ENCODE measurements at regions not wholly inside any gene's neighbourhood (a gene's known extent, or its start where the extent isn't known, plus 50 kb on each side); places are given as distances from the start of the nearest gene placed in this dataset.
"Not testable (repeated sequence)": the region's sequence is repeated elsewhere in the genome, so short reads cannot be mapped to it uniquely, and the experiment has no call there.

DNA sequence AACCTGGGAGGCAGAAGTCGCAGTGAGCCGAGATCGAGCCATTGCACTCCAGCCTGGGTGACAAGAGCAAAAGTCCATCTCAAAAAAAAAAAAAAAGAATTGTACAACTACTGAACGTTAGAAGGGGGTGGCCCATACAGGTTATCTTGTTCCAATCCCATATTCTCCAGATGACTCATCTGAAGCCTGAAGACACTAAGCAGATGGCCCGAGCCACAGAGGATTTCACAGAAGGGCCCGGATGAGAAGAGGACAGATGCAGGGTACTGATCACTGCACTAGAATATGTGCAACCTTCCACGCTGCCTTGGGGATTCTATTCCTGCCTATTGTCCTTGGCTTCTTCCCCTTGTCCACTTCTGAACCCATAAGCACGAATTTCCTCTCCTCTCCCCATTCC, 70.9 kb upstream of the UBASH3B start:
- no peak for DNase-seq (ENCODE audit: low spot score in 2 of 2)
- TF ChIP-seq EP300 (IDR thresholded peaks at IDR 0.05) (no peak), POLR2A (IDR thresholded peaks at IDR 0.05) (no peak)
- Histone ChIP-seq H3K4me1 (peaks cover 0 to 9% (median 0%) of the 10 kb centered on the region in 4 donors), H3K27ac (no peak overlapping the region), H3K36me3 (no peaks in the 10 kb centered on the region), H3K9me3 (peaks cover 0 to 5% (median 0%) of the 10 kb centered on the region in 4 donors), H3K4me3 (no peak overlapping the region), H3K27me3 (no peaks in the 10 kb centered on the region)
- WGBS, 2 donors = 80 to 82% methylated on average over 8 of the region's 8 CpGs

DNA sequence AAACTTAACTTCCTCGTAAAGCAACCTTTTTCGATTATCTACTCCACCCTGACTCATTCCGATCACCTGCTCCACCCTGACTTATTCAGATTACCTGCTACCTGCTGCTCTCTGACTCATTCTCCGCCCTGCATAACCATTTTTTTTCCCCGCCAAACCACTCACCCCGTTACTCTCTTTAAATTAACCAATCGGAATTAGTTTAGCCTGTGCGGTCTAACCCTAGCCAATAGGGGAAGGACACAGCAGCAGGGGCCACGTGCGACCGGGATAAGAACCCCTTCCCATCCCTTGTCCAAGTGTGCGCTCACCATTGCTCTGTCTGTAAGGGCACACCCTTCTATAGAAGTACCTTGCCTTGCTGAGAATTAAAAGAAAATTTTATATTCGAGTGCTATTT, 75.5 kb upstream of the UBASH3B start:
- H3K27ac ChIP-seq = peak overlapping the region in 1 of 4 donors; percentile 83
- DNase-seq (ENCODE audit: low spot score in 2 of 2); H3K9me3 ChIP-seq; H3K27me3 ChIP-seq; H3K36me3 ChIP-seq; H3K4me1 ChIP-seq; H3K4me3 ChIP-seq: not testable (repeated sequence)
- 66 to 68% methylated on average over 13 of the region's 13 CpGs for WGBS, 2 donors

DNA sequence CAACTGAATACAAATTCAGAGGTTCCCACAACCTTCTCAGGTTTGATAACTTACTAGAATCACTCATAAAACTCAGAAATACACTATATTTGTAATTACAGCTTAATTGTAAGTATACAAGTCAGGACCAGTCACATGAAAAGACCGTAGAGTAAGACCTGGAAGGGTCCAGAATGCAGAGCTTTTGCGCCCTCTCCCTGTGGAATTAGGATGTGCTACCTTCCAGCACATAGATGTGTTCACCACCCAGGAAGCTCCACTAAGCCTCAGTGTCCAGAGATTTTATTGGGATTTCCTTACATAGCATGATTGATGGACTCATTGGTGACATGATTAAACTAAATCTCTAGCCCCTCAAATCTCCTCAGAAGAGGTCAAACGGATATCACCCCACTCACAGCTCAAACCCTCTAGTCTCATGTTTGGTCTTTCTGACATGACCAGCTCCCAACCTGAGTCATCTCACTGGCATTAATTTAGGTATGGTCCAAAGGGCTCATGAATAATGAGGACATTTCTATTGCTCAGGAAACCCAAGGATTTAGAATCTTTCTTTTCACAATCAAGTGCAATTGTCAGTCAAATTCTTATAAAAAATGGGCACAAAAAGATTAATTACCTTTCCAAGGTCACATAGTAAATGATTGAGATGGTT, 77.2 kb upstream of the UBASH3B start:
- H3K9me3 ChIP-seq = no peaks in the 10 kb centered on the region
- no peak for TF ChIP-seq EP300 (IDR thresholded peaks at IDR 0.05)
- TF ChIP-seq, protein P1, sequence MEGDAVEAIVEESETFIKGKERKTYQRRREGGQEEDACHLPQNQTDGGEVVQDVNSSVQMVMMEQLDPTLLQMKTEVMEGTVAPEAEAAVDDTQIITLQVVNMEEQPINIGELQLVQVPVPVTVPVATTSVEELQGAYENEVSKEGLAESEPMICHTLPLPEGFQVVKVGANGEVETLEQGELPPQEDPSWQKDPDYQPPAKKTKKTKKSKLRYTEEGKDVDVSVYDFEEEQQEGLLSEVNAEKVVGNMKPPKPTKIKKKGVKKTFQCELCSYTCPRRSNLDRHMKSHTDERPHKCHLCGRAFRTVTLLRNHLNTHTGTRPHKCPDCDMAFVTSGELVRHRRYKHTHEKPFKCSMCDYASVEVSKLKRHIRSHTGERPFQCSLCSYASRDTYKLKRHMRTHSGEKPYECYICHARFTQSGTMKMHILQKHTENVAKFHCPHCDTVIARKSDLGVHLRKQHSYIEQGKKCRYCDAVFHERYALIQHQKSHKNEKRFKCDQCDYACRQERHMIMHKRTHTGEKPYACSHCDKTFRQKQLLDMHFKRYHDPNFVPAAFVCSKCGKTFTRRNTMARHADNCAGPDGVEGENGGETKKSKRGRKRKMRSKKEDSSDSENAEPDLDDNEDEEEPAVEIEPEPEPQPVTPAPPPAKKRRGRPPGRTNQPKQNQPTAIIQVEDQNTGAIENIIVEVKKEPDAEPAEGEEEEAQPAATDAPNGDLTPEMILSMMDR (IDR thresholded peaks at IDR 0.05) = no peak
- TF ChIP-seq POLR2A (IDR thresholded peaks at IDR 0.05) = no peak
- no peaks in the 10 kb centered on the region for H3K27me3 ChIP-seq

DNA sequence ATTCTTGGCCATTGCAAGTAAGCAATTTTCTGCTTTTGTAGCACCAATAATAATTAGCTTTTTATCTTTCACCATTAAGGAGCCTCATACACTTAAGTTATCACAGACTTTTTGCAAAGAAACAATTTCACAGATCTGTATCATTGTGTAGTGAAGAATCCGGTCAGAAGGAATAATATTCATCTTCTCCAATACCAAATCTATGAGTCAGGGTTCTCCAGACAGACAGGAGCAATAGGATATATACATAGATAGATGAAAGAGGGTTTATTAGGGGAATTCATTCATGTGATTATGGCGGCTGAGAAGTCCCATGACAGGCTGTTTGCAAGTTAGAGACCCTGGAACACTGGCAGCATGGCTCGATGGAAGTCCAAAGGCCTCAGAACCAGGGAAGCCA, 82.9 kb upstream of the UBASH3B start:
- H3K27me3 ChIP-seq = no peaks in the 10 kb centered on the region
- 70 to 83% methylated on average over 3 of the region's 3 CpGs for WGBS, 2 donors
- H3K4me1 ChIP-seq = no peaks in the 10 kb centered on the region
- H3K27ac ChIP-seq = no peak overlapping the region
- H3K4me3 ChIP-seq = no peak overlapping the region
- H3K9me3 ChIP-seq = no peaks in the 10 kb centered on the region
- H3K36me3 ChIP-seq = no peaks in the 10 kb centered on the region
- no peak for DNase-seq (ENCODE audit: low spot score in 2 of 2)
- TF ChIP-seq, protein P1 (IDR thresholded peaks at IDR 0.05) = no peak
- no peak for TF ChIP-seq POLR2A (IDR thresholded peaks at IDR 0.05)
- TF ChIP-seq EP300 (IDR thresholded peaks at IDR 0.05) = no peak

More for the DNA sequence above, 77.2 kb upstream of the UBASH3B start:
- H3K4me1 ChIP-seq = peaks cover 0 to 9% (median 0%) of the 10 kb centered on the region in 4 donors
- no peaks in the 10 kb centered on the region for H3K36me3 ChIP-seq
- WGBS, 2 donors = 77 to 79% methylated on average over 3 of the region's 3 CpGs
- no peak overlapping the region for H3K4me3 ChIP-seq
- H3K27ac ChIP-seq = no peak overlapping the region
- DNase-seq (ENCODE audit: low spot score in 2 of 2) = no peak

DNA sequence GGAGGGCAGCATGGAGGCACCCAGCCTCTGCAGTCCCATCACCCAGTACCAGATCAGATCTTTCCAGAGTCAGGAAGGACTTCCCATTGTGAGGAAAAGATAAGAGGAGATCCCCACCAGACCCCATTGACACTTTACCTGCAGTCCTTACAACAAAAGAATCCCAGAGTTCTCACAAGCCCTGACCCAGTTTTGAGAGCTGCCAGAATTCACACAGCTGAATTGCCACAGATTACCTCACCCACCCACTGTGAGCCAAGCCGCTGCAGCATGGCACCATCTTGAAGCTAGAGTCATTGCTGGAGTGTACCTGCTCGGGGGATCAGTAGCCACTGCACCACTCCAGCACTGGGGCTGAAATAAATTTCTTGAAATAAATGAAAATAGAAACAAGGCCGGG, 91.8 kb upstream of the UBASH3B start:
- no peak overlapping the region for H3K27ac ChIP-seq
- H3K36me3 ChIP-seq = no peaks in the 10 kb centered on the region
- no peaks in the 10 kb centered on the region for H3K9me3 ChIP-seq
- no peaks in the 10 kb centered on the region for H3K4me1 ChIP-seq
- WGBS, 2 donors = 85 to 90% methylated on average over 3 of the region's 3 CpGs
- DNase-seq (ENCODE audit: low spot score in 2 of 2) = no peak
- TF ChIP-seq POLR2A (IDR thresholded peaks at IDR 0.05) (no peak), EP300 (IDR thresholded peaks at IDR 0.05) (no peak)
- TF ChIP-seq, protein P1 (IDR thresholded peaks at IDR 0.05) = no peak
- H3K27me3 ChIP-seq = no peaks in the 10 kb centered on the region
- H3K4me3 ChIP-seq = no peak overlapping the region

DNA sequence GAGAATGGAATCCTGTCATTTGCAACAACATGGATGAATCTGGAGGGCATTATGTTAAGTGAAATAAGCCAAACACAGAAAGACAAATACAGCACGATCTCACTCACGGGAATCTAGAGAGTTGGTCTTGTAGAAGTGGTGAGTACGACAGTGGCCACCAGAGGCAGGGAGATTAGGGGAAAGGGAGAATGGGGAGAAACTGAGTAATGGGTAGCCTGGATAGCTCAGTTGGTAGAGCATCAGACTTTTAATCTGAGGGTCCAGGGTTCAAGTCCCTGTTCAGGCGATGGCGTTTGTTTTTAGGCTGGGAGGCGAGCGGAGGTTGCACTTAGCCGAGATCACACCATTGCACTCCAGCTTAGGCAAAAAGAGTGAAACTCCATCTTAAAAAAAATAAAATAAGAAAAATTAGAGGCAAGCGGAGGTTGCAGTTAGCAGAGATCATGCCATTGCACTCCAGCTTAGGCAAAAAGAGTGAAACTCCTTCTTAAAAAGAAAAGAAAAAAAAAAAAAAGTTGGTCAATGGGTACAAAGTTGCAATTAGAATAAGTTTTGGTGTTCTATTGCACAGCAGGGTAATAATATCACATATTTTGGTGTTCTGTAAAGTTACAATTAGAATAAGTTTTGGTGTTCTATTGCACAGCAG, 95.7 kb upstream of the UBASH3B start:
- 77 to 83% methylated on average over 9 of the region's 9 CpGs for WGBS, 2 donors

DNA sequence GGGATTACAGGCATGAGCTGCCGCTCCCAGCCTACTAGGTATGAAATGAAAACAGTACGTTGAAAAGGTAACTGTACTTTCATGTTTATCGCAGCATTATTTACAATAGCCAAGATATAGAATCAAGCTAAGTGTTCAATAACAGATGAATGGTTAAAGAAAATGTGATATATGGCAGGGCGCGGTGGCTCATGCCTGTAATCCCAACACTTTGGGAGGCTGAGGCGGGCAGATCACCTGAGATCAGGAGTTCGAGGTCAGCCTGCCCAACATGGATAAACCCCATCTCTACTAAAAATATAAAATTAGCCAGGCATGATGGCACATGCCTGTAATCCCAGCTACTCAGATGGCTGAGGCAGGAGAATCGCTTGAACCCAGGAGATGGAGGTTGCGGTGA, 96.3 kb upstream of the UBASH3B start:
- H3K4me1 ChIP-seq; H3K27ac ChIP-seq; H3K9me3 ChIP-seq; DNase-seq (ENCODE audit: low spot score in 2 of 2); H3K36me3 ChIP-seq; H3K27me3 ChIP-seq; H3K4me3 ChIP-seq: not testable (repeated sequence)
- WGBS, 2 donors = 94 to 96% methylated on average over 9 of the region's 9 CpGs

More for the DNA sequence above, 95.7 kb upstream of the UBASH3B start:
- peaks cover 0 to 10% of the 10 kb centered on the region in 2 donors for H3K27me3 ChIP-seq
- no peak for DNase-seq (ENCODE audit: low spot score in 2 of 2)
- H3K27ac ChIP-seq = no peak overlapping the region
- no peaks in the 10 kb centered on the region for H3K9me3 ChIP-seq
- no peaks in the 10 kb centered on the region for H3K4me1 ChIP-seq
- H3K4me3 ChIP-seq = no peak overlapping the region
- H3K36me3 ChIP-seq = no peaks in the 10 kb centered on the region
- TF ChIP-seq, protein P1 (IDR thresholded peaks at IDR 0.05) = no peak
- TF ChIP-seq EP300 (IDR thresholded peaks at IDR 0.05) = no peak
- TF ChIP-seq POLR2A (IDR thresholded peaks at IDR 0.05) = no peak

DNA sequence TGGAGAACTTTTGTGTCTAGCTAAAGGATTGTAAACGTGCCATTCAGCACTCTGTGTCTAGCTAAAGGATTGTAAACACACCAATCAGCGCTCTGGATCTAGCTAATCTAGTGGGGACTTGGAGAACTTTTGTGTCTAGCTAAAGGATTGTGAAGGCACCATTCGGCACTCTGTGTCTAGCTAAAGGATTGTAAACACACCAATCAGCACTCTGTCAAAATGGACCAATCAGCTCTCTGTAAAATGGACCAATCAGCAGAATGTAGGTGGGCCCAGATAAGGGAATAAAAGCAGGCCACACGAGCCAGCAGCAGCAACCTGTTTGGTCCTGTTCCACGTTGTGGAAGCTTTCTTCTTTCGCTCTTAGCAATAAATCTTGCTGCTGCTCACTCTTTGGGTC, 98.4 kb upstream of the UBASH3B start:
- not testable (repeated sequence) for H3K9me3 ChIP-seq; H3K4me3 ChIP-seq; H3K27me3 ChIP-seq; DNase-seq (ENCODE audit: low spot score in 2 of 2); H3K36me3 ChIP-seq; H3K27ac ChIP-seq; H3K4me1 ChIP-seq
- WGBS, 2 donors = 79 to 82% methylated on average over 6 of the region's 6 CpGs

Measured in tibial nerve (tissue), 4 donors.